ENCODE measurements at regions not wholly inside any gene's neighbourhood (a gene's known extent, or its start where the extent isn't known, plus 50 kb on each side); places are given as distances from the start of the nearest gene placed in this dataset.

GRCh38 chr5:15183520-15183919 is 311.9 kb upstream of the ANKH start:
- Mint-ChIP-seq H3K9me3 (peaks cover 5 to 6% of the 10 kb centered on the region in 2 donors), H3K36me3 (ENCODE audit: insufficient read depth in 2 of 2) (no peaks in the 10 kb centered on the region), H3K4me1 (ENCODE audit: low read depth) (no peaks in the 10 kb centered on the region), H3K4me3 (no peak overlapping the region), H3K27me3 (ENCODE audit: low read depth) (no peaks in the 10 kb centered on the region), H3K27ac (no peak overlapping the region)
- no peak for DNase-seq
- ATAC-seq (replicated peaks in 1 of 2), result no peak

DNA sequence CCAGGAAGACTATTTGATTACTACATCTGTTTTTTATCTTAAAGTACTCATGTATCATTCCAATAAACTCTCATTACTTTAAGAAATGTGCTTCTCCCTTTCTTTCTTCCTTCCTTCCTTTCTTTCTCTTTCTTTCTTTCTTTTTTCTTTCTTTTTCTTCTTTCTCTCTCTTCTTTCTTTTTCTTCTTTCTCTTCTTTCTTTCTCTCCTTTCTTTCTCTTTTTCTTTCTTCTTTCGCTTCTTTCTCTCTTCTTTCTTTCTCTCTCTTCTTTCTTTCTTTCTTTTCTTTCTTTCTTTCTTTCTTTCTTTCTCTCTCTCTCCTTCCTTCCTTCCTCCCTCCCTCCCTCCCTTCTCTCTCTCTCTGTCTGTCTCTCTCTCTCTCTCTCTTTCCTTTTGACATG is 298.6 kb upstream of the ANKH start:
- Mint-ChIP-seq H3K36me3 (ENCODE audit: insufficient read depth in 2 of 2) (peaks cover 2 to 3% of the 10 kb centered on the region in 2 donors), H3K9me3 (peaks cover 10 to 18% of the 10 kb centered on the region in 2 donors), H3K4me1 (ENCODE audit: low read depth) (no peaks in the 10 kb centered on the region), H3K27ac (no peak overlapping the region), H3K4me3 (no peak overlapping the region), H3K27me3 (ENCODE audit: low read depth) (no peaks in the 10 kb centered on the region)
- ATAC-seq (replicated peaks in 1 of 2) (no peak), DNase-seq (no peak)

- ATAC-seq (replicated peaks in 1 of 2), result no peak
- peaks cover 2 to 3% of the 10 kb centered on the region in 2 donors for H3K36me3 Mint-ChIP-seq (ENCODE audit: insufficient read depth in 2 of 2)
These were observed 296.8 kb upstream of the ANKH start for GRCh38 chr5:15168358-15168757.

GRCh38 chr5:15160091-15160490 is 288.5 kb upstream of the ANKH start:
- Mint-ChIP-seq H3K27ac (no peak overlapping the region), H3K4me3 (no peak overlapping the region), H3K27me3 (ENCODE audit: low read depth) (no peaks in the 10 kb centered on the region), H3K9me3 (peaks cover 16% of the 10 kb centered on the region in 2 donors), H3K4me1 (ENCODE audit: low read depth) (no peaks in the 10 kb centered on the region), H3K36me3 (ENCODE audit: insufficient read depth in 2 of 2) (peaks cover 3 to 4% of the 10 kb centered on the region in 2 donors)
- ATAC-seq (replicated peaks in 1 of 2) (no peak), DNase-seq (no peak)

More at GRCh38 chr5:15168358-15168757, 296.8 kb upstream of the ANKH start:
- Mint-ChIP-seq H3K9me3 (peaks cover 10 to 21% of the 10 kb centered on the region in 2 donors), H3K27me3 (ENCODE audit: low read depth) (no peaks in the 10 kb centered on the region), H3K27ac (no peak overlapping the region), H3K4me1 (ENCODE audit: low read depth) (no peaks in the 10 kb centered on the region), H3K4me3 (no peak overlapping the region)
- no peak for DNase-seq

DNA sequence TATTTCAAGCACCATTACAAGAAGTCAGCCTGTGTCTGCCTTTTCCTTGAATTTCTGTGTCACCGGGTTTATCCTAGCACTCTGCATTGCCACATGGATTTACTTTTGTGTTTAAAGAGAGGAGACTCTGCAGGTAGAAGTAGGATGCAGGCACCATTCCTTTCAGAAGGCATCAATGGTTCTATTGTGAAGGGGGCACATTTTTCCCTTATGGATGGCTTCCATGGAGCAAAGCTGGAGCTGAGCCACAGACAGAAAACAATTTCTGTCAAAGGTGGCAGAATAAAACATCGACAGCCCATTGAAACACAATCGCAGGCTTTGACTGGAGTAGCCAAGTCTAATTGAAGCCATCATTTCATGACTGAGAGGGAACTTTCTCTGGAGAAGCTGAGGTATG is 288.0 kb upstream of the ANKH start:
- Mint-ChIP-seq H3K27ac (no peak overlapping the region), H3K4me1 (ENCODE audit: low read depth) (no peaks in the 10 kb centered on the region), H3K36me3 (ENCODE audit: insufficient read depth in 2 of 2) (peaks cover 3 to 4% of the 10 kb centered on the region in 2 donors), H3K27me3 (ENCODE audit: low read depth) (no peaks in the 10 kb centered on the region), H3K9me3 (peaks cover 16% of the 10 kb centered on the region in 2 donors), H3K4me3 (no peak overlapping the region)
- DNase-seq (no peak), ATAC-seq (replicated peaks in 1 of 2) (no peak)

DNA sequence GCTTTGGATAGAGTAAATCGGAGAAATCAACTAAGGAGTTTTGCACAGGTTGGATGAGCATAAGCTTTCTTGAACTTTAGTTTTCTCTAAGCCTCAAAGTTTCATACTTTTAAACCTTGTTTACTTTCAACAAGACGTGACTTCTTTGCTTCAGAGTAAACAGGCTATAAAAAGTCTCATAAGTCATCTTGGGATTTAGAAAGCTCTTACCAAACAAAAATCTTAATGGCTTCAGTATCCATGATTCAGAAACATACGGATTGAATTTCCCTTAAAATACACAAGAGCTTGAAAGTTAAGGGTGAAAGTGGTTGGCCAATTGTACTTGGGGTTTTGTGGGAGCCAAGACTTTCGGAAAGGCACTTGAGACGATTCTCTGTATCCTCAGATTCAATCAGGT is 270.9 kb upstream of the ANKH start:
- H3K4me3 Mint-ChIP-seq, result no peak overlapping the region
- no peak overlapping the region for H3K27ac Mint-ChIP-seq
- ATAC-seq (replicated peaks in 1 of 2) (no peak), DNase-seq (no peak)
- H3K36me3 Mint-ChIP-seq (ENCODE audit: insufficient read depth in 2 of 2), result no peaks in the 10 kb centered on the region
- H3K4me1 Mint-ChIP-seq (ENCODE audit: low read depth), result no peaks in the 10 kb centered on the region
- peaks cover 0 to 9% of the 10 kb centered on the region in 2 donors for H3K9me3 Mint-ChIP-seq
- H3K27me3 Mint-ChIP-seq (ENCODE audit: low read depth), result no peaks in the 10 kb centered on the region

DNA sequence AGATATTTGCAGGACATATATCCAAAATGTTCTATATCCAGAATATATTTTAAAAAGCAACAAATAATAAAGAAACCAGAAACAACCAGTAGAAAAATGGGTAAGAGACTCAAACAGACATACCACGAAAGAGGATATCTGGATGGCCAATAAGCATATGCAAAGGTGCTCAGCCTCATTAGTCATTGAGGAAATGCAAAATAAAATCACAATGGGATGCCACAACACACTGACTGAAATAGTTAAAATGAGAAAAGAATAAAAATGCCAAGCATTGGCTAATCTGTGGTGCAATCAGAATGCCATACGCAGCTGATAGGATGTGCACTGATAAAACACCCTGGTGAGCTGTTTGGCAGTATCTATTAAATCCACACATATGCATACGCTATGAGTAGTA is 265.8 kb upstream of the ANKH start:
- H3K27ac Mint-ChIP-seq, result no peak overlapping the region
- ATAC-seq (replicated peaks in 1 of 2), result no peak
- no peaks in the 10 kb centered on the region for H3K27me3 Mint-ChIP-seq (ENCODE audit: low read depth)
- H3K9me3 Mint-ChIP-seq, result peaks cover 4 to 11% of the 10 kb centered on the region in 2 donors
- H3K4me3 Mint-ChIP-seq, result no peak overlapping the region
- no peak for DNase-seq
- no peaks in the 10 kb centered on the region for H3K36me3 Mint-ChIP-seq (ENCODE audit: insufficient read depth in 2 of 2)
- no peaks in the 10 kb centered on the region for H3K4me1 Mint-ChIP-seq (ENCODE audit: low read depth)

GRCh38 chr5:15135661-15136060 is 264.1 kb upstream of the ANKH start:
- H3K27ac Mint-ChIP-seq, result no peak overlapping the region
- peaks cover 9% of the 10 kb centered on the region in 2 donors for H3K9me3 Mint-ChIP-seq
- no peaks in the 10 kb centered on the region for H3K4me1 Mint-ChIP-seq (ENCODE audit: low read depth)
- no peaks in the 10 kb centered on the region for H3K27me3 Mint-ChIP-seq (ENCODE audit: low read depth)
- no peak for ATAC-seq (replicated peaks in 1 of 2)
- no peak overlapping the region for H3K4me3 Mint-ChIP-seq
- no peak for DNase-seq
- peaks cover 0 to 2% of the 10 kb centered on the region in 2 donors for H3K36me3 Mint-ChIP-seq (ENCODE audit: insufficient read depth in 2 of 2)

DNA sequence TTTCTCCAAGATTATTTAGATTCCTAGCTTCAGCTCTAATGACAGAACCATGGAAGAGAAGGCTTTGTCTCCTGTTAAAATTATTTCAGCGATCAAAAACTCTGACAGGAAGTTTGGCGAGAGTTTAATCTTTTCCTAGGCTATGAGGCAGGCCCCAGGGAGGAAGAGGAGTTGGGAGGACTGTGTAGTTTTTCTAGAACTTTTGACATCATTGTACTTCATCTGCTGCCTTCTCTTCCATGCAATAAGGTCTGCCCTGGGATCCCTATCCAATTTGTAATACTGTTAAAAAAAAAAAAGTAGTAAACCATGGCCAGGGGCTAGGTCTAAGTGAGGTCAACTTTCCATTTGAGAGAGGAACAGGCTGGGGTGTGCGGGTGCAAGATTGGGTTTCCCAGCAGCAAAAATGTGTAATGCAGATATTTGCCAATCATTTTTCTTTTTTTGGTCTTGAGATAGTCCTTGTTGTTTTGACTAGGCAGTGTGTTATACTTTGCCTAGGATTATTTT is 261.9 kb upstream of the ANKH start:
- ATAC-seq (replicated peaks in 1 of 2) (no peak), DNase-seq (no peak)
- peaks cover 1 to 2% of the 10 kb centered on the region in 2 donors for H3K36me3 Mint-ChIP-seq (ENCODE audit: insufficient read depth in 2 of 2)
- H3K4me3 Mint-ChIP-seq, result no peak overlapping the region
- H3K9me3 Mint-ChIP-seq, result peaks cover 6 to 13% of the 10 kb centered on the region in 2 donors
- H3K27ac Mint-ChIP-seq, result no peak overlapping the region
- H3K4me1 Mint-ChIP-seq (ENCODE audit: low read depth), result no peaks in the 10 kb centered on the region
- H3K27me3 Mint-ChIP-seq (ENCODE audit: low read depth), result no peaks in the 10 kb centered on the region

GRCh38 chr5:15132816-15133405 is 261.3 kb upstream of the ANKH start:
- Mint-ChIP-seq H3K27ac (no peak overlapping the region), H3K9me3 (peaks cover 6 to 13% of the 10 kb centered on the region in 2 donors), H3K4me1 (ENCODE audit: low read depth) (no peaks in the 10 kb centered on the region), H3K4me3 (no peak overlapping the region), H3K27me3 (ENCODE audit: low read depth) (no peaks in the 10 kb centered on the region), H3K36me3 (ENCODE audit: insufficient read depth in 2 of 2) (peaks cover 1 to 2% of the 10 kb centered on the region in 2 donors)
- no peak for ATAC-seq (replicated peaks in 1 of 2)
- DNase-seq, result no peak

DNA sequence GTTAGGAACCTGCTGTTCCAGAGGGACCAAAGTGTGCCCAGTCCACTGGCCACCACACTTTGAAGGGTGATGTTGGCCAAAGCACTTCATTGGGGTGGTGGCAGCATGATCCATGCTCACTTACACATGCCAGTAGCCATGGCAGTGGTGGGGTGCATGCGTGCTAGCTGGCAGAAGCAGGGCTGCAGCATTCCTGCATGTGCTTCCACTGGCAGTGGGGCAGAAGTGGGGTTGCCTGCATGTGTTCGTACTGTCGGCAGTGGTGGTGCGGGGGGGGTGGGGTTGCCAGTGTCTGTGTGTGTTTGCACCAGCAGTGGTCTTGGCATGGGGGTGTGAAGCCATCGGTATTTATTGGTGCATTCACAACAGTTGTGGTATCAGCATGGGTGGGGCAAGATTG is 260.3 kb upstream of the ANKH start:
- ATAC-seq (replicated peaks in 1 of 2) (no peak), DNase-seq (no peak)
- no peak overlapping the region for H3K27ac Mint-ChIP-seq
- peaks cover 1 to 2% of the 10 kb centered on the region in 2 donors for H3K36me3 Mint-ChIP-seq (ENCODE audit: insufficient read depth in 2 of 2)
- no peaks in the 10 kb centered on the region for H3K27me3 Mint-ChIP-seq (ENCODE audit: low read depth)
- H3K9me3 Mint-ChIP-seq, result peaks cover 6 to 13% of the 10 kb centered on the region in 2 donors
- H3K4me1 Mint-ChIP-seq (ENCODE audit: low read depth), result no peaks in the 10 kb centered on the region
- H3K4me3 Mint-ChIP-seq, result no peak overlapping the region

GRCh38 chr5:15124871-15125568 is 253.4 kb upstream of the ANKH start:
- Mint-ChIP-seq H3K4me3 (no peak overlapping the region), H3K27me3 (ENCODE audit: low read depth) (no peaks in the 10 kb centered on the region), H3K9me3 (peaks cover 10 to 11% of the 10 kb centered on the region in 2 donors), H3K36me3 (ENCODE audit: insufficient read depth in 2 of 2) (peaks cover 0 to 8% of the 10 kb centered on the region in 2 donors), H3K4me1 (ENCODE audit: low read depth) (no peaks in the 10 kb centered on the region), H3K27ac (no peak overlapping the region)
- ATAC-seq (replicated peaks in 1 of 2), result no peak
- no peak for DNase-seq

GRCh38 chr5:15124461-15124860 is 252.9 kb upstream of the ANKH start:
- ATAC-seq (replicated peaks in 1 of 2), result no peak
- DNase-seq, result no peak
- H3K4me3 Mint-ChIP-seq, result no peak overlapping the region
- H3K27ac Mint-ChIP-seq, result no peak overlapping the region
- H3K9me3 Mint-ChIP-seq, result peaks cover 7 to 11% of the 10 kb centered on the region in 2 donors
- no peaks in the 10 kb centered on the region for H3K4me1 Mint-ChIP-seq (ENCODE audit: low read depth)
- no peaks in the 10 kb centered on the region for H3K27me3 Mint-ChIP-seq (ENCODE audit: low read depth)
- H3K36me3 Mint-ChIP-seq (ENCODE audit: insufficient read depth in 2 of 2), result peaks cover 0 to 7% of the 10 kb centered on the region in 2 donors

All from activated T-cell treated with anti-CD3 and anti-CD28 coated beads, Interleukin-2, amount 50 U/mL, for 72 hours (primary cell).